ENCODE measurements at regions not wholly inside any gene's neighbourhood (a gene's known extent, or its start where the extent isn't known, plus 50 kb on each side); places are given as distances from the start of the nearest gene placed in this dataset.

DNA sequence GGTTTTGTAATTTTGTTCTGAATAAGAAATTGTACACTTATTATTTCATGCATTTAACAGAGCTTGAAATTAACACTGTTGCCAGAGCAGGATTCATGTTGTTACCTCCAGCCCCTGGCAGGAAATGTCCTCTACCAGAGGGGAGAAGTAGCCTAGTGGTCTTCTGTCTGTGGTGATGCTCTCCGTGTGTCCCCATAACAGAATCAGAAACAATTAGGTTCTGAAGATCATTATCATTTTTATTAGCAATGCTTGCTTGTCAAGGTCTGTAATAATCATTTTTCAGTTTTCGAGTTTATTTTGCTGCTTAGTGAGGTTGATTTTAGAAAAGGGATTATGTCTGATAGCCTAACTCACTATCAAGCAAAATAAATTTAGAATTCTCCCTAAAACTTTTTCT lies 116.6 kb upstream of the CNTNAP5 start:
- TF ChIP-seq, protein P1, sequence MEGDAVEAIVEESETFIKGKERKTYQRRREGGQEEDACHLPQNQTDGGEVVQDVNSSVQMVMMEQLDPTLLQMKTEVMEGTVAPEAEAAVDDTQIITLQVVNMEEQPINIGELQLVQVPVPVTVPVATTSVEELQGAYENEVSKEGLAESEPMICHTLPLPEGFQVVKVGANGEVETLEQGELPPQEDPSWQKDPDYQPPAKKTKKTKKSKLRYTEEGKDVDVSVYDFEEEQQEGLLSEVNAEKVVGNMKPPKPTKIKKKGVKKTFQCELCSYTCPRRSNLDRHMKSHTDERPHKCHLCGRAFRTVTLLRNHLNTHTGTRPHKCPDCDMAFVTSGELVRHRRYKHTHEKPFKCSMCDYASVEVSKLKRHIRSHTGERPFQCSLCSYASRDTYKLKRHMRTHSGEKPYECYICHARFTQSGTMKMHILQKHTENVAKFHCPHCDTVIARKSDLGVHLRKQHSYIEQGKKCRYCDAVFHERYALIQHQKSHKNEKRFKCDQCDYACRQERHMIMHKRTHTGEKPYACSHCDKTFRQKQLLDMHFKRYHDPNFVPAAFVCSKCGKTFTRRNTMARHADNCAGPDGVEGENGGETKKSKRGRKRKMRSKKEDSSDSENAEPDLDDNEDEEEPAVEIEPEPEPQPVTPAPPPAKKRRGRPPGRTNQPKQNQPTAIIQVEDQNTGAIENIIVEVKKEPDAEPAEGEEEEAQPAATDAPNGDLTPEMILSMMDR (IDR thresholded peaks at IDR 0.05) = no peak

DNA sequence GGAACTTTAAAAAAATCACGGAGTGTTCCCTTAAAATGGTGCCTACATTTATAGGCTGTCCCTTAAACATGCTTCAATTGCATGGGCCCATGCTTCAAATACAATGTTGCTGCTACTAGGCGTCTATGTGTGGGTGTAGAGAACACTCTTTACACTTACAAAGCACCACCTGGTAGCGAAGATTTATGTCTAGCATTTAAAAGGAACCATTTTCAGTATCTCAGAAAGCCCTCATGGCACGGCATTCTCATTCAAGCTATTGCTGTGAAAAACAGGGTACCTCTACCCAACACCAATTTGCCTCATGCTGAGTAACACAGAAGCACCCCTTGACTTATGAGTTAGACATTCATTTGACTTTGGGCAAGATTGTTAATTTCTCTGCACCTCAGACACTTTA lies 112.9 kb upstream of the CNTNAP5 start:
- TF ChIP-seq, protein P1 (IDR thresholded peaks at IDR 0.05) = no peak

DNA sequence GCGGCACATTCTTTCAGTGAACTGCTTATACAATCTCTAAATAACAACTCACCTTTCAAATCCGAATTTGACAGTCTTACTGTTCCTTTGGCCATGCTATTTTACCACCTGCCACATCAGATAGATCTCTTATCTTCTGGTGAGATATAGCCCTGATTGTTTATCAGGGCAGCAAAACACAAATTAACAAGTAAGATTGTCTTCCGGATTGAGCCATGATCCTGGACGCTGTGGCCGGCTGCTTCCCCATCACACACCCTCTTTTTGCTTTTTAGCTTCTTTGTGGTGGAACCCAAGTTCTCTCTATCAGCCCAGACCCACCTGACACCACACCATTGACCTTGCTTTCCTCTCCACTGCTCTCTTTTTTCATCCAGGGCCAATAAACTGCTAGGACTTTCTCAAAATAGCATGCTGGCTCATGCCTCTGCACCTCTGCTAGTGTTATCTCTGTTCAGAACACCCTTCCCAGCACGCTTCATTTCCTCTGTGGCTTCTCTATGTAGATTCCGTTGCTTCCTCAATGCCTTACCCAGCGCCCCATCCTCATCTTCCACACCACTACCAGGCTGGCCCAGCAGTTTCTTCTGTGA lies 111.8 kb upstream of the CNTNAP5 start:
- TF ChIP-seq, protein P1 (IDR thresholded peaks at IDR 0.05) = no peak

DNA sequence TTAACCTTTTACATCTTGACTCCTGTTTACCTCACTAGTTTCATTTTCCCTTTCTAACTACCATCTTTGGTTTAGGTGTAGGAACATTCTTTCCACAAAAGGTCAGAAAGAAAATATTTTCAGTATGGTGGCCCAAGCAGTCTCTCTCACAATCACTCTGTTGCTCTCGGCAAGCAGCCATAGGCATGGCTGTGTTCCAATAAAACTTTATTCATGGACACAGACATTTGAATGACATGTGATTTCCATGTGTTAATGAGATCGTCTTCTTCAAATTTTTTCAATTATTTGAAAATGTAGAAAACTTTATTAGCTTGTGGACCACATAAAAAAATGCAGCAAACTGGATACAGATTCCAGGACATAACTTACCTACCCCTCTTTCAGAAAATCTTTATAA lies 109.7 kb upstream of the CNTNAP5 start:
- TF ChIP-seq, protein P1 (IDR thresholded peaks at IDR 0.05) = no peak

DNA sequence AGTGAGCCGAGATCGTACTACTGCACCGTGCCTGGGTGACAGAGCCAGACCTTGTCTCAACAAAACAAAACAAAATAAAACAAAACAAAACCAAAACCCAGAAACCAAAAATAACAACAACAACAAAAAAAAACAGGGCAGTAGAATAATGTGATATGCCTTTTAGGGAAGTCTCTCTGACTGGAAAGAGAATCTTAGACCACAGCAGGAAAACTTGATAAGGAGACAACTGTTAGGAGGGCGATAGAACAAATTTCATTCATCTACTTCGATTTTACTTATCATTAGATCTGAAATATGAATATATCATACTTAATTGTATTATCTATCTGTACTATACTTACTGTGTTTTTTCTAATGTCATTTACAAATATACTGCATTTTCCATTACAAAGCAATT lies 109.0 kb upstream of the CNTNAP5 start:
- TF ChIP-seq, protein P1 (IDR thresholded peaks at IDR 0.05) = no peak

DNA sequence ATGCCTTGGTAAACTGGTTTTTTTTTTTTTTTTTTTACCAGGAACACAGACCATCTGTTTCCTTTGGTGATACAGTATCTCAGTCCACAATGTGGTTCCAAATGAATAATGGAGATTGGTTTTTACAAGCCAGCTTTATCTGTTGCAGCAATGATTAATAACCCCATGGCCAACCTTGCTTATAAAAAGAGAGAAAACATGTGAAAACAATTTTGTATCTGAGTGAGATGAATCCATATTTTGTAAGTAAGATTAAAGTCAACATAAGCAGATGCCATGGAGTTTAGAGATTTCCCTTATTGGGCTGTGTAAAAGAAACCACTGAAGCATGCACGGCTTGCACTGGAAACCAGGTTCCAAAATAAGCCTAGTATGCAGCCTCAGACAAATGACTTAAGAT lies 108.6 kb upstream of the CNTNAP5 start:
- TF ChIP-seq, protein P1 (IDR thresholded peaks at IDR 0.05) = no peak

DNA sequence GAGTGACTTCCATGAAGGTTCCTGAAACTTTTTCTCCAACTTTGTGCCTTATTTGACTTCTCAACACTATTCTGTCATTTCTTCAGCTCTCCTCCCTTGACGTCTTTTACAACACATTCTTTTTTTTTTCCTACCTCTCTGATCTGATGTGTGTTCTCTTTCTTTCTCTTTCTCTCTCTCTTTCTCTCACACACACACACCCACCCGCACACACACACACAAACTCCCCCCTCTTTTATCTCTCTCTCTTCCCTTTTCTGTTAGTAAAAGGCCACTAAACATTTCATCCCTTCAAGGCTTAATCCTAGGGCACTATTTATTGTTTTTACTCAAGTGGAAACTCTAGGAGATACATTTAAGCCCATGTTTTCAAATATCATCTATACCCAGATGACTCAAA lies 107.8 kb upstream of the CNTNAP5 start:
- TF ChIP-seq, protein P1 (IDR thresholded peaks at IDR 0.05) = no peak

DNA sequence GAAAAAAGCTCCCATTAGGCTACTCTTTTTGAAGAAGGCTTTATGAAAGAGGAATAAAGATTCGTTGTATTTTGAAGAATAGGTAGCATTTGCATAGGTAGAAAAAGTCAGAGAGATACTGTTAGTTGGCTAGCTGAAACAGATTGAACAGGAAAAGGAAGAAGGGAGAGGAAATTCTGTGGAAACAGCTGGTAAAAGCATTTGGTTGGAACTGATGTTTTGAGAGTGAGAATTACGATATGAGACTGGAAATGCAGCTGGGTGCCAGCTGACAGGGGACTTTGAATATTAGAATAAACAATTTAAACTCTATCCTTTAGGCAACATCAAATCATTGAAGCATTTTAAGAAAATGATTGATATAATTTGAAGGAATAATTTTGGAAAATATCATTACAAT lies 96.7 kb upstream of the CNTNAP5 start:
- TF ChIP-seq, protein P1 (IDR thresholded peaks at IDR 0.05) = no peak
